NCI-H2171 treated with DMSO at 0.1 percent for 48 hours (cell line): ENCODE measurements at regions not wholly inside any gene's neighbourhood (a gene's known extent, or its start where the extent isn't known, plus 50 kb on each side); places are given as distances from the start of the nearest gene placed in this dataset.
A peak's percentile ranks its signal among the peaks of the same experiment; 100 is the strongest.
"Not testable (repeated sequence)": the region's sequence is repeated elsewhere in the genome, so short reads cannot be mapped to it uniquely, and the experiment has no call there.

Experiments used
- DNase-seq: peaks from one replicate; lab custom pipeline; 2025; lab: John Stamatoyannopoulos, UW

GRCh38 chr13:109326601-109327000, 459.8 kb downstream of the IRS2 start:
- no peak for DNase-seq

GRCh38 chr13:109323338-109323737, 463.0 kb downstream of the IRS2 start:
- no peak for DNase-seq

DNA sequence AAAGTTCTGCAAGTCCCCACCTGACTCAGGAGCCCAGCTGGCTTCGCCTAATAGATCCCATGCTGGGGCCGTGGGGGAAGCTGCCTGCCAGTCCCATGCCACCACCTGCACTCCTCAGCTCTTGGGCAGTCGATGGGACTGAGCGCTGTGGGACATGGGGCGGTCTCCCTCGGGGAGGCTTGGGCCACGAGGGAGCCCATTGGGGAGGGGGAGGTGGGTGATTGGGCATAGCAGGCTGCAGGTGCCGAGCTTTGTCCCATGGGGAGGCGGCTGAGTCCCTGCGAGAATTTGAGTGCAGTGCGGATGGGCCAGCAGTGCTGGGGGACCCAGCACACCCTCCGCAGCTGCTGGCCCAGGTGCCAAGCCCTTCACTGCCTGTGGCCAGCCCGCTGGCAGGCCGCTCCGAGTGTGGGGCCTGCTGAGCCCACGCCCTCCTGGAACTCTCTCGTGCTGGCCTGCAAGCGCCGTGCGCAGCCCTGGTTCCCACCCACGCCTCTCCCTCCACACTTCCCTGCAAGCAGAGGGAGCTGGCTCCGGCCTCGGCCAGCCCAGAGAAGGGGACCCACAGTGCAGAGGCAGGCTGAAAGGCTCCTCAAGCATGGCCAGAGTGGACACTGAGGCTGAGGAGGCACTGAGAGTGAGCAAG, 467.3 kb downstream of the IRS2 start:
- no peak for DNase-seq

- DNase-seq, result no peak
Measured at GRCh38 chr13:109315481-109315880, 470.9 kb downstream of the IRS2 start.

GRCh38 chr13:109314101-109314500, 472.3 kb downstream of the IRS2 start:
- DNase-seq, result peak; percentile 1

DNA sequence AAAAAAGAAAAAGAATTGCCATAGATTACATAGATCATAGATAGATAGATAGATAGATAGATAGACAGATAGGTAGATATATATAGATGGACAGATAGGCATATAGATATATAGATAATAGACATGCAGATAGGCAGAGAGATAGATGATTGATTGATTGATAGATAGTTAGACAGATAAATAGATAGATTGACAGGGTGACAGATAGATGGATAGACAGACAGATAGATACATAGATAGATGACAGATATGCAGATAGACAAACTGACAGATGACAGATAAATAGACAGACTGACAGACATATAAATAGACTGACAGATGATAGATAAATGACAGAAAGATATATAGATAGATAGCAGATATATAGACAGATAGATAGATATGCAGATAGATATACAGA, 474.0 kb downstream of the IRS2 start:
- no peak for DNase-seq

GRCh38 chr13:109311431-109311976, 474.9 kb downstream of the IRS2 start:
- DNase-seq, result not testable (repeated sequence)

- no peak for DNase-seq
Measured at GRCh38 chr13:109309625-109310363, 476.6 kb downstream of the IRS2 start.

DNA sequence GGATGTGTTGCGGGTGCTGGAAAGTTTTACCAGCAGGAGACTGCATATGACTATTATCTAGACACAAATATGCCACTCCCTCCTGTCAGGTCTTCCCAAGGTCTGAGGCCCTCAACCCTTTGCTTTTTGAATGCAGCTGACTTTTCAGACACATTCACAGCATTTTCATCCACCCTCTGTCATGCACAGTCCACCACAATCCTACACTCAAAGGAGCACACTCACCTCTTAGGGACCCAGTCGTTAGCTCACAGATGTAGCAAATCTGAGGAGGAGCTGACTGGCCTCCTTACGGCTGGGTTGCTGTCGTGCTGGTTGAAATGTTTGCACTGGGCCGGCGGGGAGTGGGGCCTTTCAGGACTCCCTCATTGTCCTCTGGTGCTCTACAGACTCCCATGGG, 479.4 kb downstream of the IRS2 start:
- DNase-seq, result no peak

GRCh38 chr13:109301726-109302125, 484.7 kb downstream of the IRS2 start:
- peak; percentile 79 for DNase-seq

DNA sequence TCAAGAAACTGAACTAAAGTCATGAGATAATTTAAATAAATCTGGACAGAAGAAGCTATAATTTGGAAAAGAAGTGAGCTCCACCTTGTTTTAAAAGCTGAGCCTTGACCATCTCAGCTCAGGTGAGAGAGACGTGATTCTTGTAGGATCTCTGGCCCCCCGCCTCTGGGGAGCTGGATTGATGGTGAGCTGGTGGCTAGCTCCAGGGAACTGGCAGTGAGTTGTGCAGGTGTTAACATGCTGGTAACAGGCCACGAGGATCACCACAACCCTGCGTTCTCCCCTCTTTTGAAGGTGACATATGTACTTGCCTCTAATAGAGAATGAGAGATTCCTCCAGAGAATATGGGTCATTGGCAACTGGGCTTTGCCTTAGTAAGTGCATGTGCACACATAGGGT, 485.1 kb downstream of the IRS2 start:
- DNase-seq, result no peak

GRCh38 chr13:109297628-109298027, 488.8 kb downstream of the IRS2 start:
- no peak for DNase-seq

DNA sequence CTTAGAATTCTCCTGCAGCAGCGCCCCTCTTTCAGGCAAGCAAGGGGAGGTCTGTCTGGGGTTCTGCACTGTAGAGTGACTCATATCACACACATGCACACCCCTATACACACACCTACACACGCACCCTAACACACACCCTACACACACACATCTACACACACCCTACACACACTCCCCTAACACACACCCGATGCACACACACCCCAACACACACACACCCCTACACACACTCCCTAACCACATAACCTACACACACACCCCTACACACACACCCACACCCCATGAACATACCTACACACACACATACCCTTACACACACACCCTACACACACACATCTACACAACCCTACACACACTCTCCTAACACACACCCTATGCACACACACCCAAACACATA, 493.2 kb downstream of the IRS2 start:
- no peak for DNase-seq

DNA sequence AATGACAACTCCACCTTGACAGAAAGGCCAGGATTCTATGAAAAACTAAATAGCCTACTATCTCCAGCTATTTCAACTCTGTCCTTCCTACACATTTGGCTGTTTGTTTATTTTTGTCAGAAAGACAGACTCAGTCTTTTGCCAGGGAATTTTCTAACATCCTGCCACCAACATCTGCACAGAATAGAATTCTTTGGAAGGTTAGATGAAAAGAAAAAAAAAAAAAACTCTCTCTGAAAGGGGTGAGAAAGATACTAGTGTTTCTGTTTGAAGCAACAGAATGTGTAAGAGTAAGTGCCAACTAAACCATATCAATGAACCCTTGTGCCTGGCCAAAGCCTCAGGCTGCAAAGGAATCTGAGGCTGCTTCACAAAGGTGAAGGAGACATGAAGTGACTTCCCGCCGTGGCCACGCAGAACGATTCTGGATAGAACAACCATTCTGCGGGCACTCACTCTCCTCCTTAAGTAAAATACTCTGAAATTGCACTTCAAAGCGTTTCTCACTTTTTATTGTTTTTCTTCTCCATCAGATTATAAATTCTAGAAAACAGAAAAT, 498.2 kb downstream of the IRS2 start:
- DNase-seq, result no peak

DNA sequence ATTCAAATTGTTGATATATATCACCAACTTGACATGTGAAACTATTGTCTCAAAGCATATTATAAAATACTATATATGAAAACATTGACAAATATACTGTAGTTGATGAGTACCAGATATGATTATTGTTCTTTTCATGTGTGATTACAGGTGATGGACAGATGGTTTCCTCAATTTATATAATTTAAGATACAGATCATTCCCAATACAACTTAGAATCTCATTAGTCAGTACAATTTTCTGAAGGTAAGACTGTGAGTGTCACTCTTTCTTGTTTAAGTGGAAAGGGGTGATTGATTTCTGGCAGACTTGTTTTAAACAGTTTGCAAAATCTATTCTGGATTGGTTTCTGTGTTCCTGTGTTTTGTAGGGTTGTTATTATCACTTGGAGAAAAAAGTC, 498.8 kb downstream of the IRS2 start:
- DNase-seq, result no peak

GRCh38 chr13:109285586-109285985, 500.8 kb downstream of the IRS2 start:
- no peak for DNase-seq

DNA sequence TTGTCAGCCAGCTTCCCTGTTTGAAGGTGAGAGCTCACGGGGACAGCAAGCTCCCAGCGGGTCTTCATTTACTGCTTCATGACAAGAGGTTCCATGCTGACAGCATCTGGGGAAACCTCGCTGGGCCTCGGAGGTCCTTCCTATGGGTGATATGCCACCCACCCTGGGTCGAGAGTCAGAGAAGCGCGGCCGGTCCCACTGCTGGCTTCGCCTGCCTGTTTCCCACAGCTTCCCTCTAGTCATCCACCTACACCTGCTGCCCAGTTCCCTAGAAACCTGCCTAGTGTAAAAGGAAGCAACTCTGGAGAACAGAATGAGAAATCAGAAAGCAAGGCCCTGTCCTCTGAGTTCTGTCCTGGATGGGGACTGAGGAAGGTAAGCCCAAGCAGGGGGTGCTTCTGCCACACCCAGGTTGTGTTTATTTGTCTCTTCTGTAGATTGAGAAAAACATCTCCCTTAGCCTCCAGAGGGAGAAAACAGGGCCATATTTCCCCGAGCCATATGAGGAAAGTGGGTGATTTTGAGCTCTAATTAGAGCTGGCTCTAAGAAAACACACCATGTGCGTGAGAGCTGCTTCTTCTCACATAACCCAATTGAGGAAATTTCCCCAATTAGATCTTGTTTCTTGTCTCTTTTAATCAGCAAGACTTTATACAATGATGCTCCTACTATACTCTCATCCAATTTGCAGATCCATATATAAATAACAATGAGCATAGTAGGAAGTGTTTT, 504.3 kb downstream of the IRS2 start:
- DNase-seq, result no peak

- no peak for DNase-seq
Measured at GRCh38 chr13:109281017-109281902, 505.1 kb downstream of the IRS2 start.

GRCh38 chr13:109276261-109276660, 510.1 kb downstream of the IRS2 start:
- DNase-seq, result no peak

DNA sequence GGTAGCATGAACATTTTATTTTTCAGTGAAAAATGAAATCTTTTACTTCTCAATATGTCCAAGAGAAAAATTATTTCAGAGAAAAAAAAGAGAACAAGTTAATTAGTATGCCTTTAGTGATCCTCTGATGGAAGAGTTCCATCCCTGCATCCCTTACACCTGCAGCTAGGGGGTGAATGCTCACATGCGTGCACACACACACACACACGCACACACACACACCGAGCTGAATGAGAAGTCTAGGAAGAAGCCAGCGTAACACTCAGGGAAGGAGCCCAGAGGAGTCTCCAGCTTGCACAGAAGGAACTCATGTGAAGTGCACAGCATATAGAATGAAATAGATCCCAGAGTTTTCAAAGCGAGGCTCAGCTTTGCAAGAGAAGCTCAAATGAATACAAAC, 510.5 kb downstream of the IRS2 start:
- DNase-seq, result no peak

DNA sequence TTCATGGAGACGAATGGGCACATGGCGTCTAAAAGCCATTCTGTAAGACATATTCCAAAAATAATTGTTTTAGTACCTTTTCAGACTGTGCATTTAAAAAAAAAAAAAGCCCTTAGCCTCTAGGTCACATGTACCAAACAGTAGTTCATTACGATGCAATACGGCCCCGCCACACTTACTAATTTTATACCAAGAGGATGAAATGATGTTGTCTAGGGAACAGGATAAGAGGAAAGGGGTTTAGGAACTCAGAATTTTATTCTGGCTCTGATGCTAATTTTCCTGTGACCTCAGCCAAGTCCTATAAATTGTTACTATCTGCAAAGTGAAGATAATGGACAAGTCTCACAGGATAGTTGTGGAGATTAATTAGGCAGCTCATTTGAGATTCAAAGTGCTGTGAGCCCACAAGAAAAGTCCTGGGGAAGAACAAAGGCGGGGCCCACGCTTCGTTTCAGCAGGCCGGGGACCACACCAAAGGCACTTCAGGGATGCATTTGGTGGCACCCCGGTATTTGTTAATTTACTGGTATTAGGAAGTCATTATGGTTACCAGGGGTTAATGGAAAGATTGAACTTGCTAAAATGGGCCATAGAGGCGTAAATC, 511.1 kb downstream of the IRS2 start:
- no peak for DNase-seq
